NT2/D1 (cell line): ENCODE measurements at regions not wholly inside any gene's neighbourhood (a gene's known extent, or its start where the extent isn't known, plus 50 kb on each side); places are given as distances from the start of the nearest gene placed in this dataset.

ENCODE experiments used
- SUZ12 ChIP-seq: IDR thresholded peaks from 2 replicates; pipeline ENCODE4 v1.6.1; 2011; ENCODE audit not compliant: insufficient read length, insufficient read depth; ENCODE audit errors: extremely low read depth
- YY1 ChIP-seq: IDR thresholded peaks from 2 replicates; pipeline ENCODE4 v1.6.1; 2011; ENCODE audit not compliant: insufficient read length, insufficient read depth

DNA sequence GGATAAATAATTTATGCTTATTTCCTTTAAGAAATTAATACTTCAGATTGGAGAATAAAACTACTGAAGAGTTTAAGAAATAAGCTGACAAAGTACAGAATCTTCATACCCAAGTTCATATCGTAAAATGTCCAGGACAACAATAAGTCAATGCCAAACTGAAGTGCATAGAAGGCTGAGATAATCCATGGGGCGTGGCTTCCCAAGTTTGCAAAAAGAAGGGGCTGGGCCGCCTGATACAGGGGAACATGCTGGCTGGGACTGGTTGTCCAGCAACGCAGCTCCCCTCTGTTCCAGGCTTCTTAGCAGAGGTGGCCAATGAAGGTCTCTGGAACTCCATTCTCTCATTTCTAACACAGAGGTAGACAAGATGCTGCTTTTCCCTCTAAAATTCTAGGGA, 189.5 kb upstream of the SPOPL start:
- TF ChIP-seq SUZ12 (no peak), YY1 (no peak)
